ENCODE measurements at regions not wholly inside any gene's neighbourhood (a gene's known extent, or its start where the extent isn't known, plus 50 kb on each side); places are given as distances from the start of the nearest gene placed in this dataset.

DNA sequence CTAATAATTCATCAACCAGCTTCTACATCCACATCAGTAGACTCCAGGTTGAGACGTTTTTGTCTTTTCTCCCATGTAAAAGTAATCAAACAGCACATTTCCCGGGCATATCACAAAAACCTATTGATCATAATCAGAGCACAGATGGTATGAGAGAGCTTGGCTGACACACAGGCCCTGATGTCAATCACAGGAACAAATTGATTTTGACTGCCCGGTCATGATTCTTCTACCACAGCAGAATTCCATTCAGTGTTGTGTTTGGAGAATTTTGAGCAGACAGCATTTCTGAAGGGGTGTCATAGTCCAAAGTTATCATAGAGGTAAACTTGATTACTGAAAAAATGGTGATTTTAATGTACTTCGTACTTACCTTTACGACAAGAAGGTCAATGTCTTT, 351.1 kb downstream of the ZSWIM6 start:
- no peak for DNase-seq (ENCODE audit: low read depth in 2 of 2, low spot score in 1 of 2)

GRCh38 chr5:61683926-61684325, 351.9 kb downstream of the ZSWIM6 start:
- DNase-seq (ENCODE audit: low read depth in 2 of 2, low spot score in 1 of 2): no peak

DNA sequence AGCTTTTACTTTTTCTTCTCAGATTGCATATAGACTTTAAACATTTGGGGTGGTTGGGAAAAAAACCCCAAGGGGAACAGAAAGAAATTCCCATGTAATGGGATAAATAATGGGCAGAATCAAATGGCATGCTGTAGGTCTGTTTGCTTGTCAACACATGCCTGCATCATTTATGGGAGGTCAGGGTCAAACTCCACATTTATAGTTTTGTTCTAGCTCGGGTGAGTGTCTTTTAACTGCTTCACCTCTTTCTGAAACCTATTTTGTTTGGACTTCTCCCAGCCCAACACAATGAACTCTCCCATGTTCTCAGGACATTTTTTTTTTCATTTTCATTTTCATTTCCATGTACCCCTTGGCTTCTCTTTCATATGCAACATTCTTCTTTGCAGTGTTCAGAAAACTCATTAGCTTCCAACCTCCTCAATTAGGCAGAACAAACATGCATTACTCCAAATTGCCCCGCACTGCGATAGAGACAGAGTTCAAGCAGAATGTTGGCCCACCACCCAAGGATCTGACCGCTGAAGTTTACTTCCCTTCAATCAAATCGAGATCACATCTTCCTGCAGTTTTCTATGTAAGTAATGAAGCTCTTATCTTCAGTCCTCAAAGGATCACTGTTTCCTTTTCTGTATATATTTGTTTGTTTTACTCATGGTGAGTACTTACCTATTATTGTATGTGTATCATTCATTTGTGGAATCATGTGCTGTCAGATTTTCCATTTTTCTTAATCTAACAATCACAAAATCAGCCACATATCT, 354.6 kb downstream of the ZSWIM6 start:
- no peak for DNase-seq (ENCODE audit: low read depth in 2 of 2, low spot score in 1 of 2)

- DNase-seq (ENCODE audit: low read depth in 2 of 2, low spot score in 1 of 2): no peak
These were observed 355.3 kb downstream of the ZSWIM6 start for GRCh38 chr5:61687371-61687770.

- no peak for DNase-seq (ENCODE audit: low read depth in 2 of 2, low spot score in 1 of 2)
These were observed 357.2 kb downstream of the ZSWIM6 start for GRCh38 chr5:61689153-61689846.

GRCh38 chr5:61697809-61698558, 365.9 kb downstream of the ZSWIM6 start:
- no peak for DNase-seq (ENCODE audit: low read depth in 2 of 2, low spot score in 1 of 2)

GRCh38 chr5:61701877-61702602, 370.0 kb downstream of the ZSWIM6 start:
- DNase-seq (ENCODE audit: low read depth in 2 of 2, low spot score in 1 of 2): no peak

DNA sequence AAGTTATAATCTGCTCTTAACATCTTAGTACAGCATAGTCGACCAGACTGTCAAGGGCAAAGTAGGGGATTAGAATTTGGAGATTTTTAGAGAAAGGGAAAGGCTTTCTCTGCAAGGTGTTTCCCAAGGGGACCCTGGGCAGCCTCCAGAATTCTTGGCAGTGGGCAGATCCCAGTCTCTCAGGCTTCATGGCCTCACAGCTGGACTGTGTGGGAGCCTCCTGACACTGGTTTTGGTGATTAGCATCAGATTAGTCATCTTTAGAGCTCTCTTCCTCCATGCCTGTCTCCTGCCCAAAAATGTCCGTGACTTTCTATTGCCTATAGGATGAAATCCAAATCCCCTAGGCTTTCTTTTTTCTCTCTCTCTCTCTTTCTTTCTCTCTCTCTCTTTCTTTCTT, 370.7 kb downstream of the ZSWIM6 start:
- no peak for DNase-seq (ENCODE audit: low read depth in 2 of 2, low spot score in 1 of 2)

DNA sequence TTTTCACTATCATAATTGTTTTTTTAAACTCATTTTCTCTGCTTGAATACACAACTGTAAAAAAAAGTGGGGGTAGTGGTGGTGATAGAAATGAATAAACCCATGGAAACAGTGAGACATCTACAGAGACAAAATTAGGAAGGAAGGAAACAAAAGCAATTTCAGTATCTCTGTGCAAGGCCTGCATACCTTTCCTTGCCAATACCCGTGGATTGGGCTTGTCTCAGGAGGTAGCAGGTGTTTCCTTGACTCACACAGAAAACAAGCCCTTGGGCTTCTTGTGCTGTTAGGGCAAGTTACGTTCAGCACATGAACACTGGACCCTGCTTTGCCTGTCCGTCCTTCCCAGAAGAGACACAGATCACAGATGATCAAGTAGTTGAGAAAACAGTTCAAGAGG, 372.2 kb downstream of the ZSWIM6 start:
- no peak for DNase-seq (ENCODE audit: low read depth in 2 of 2, low spot score in 1 of 2)

GRCh38 chr5:61706751-61707150, 374.7 kb downstream of the ZSWIM6 start:
- no peak for DNase-seq (ENCODE audit: low read depth in 2 of 2, low spot score in 1 of 2)

DNA sequence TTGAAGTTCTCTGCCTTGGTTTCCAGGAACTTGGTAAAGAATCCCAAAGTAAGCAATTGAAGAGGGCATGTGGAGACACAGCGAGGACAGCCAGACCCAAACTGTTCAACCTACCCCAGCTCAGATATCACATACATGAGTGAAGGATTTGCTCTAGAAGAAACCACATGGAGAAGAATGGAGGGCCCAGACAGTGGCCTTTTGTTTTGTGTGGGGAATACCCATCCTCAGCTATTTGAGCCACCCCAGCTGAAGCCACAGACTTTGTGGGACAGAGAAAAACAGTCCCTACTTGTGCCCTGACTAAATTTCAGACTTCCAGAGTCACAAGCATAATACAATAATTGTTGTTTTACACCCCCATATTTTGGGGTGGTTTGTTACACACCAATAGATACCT, 387.1 kb downstream of the ZSWIM6 start:
- DNase-seq (ENCODE audit: low read depth in 2 of 2, low spot score in 1 of 2): no peak

- no peak for DNase-seq (ENCODE audit: low read depth in 2 of 2, low spot score in 1 of 2)
These were observed 388.8 kb downstream of the ZSWIM6 start for GRCh38 chr5:61720829-61721228.

DNA sequence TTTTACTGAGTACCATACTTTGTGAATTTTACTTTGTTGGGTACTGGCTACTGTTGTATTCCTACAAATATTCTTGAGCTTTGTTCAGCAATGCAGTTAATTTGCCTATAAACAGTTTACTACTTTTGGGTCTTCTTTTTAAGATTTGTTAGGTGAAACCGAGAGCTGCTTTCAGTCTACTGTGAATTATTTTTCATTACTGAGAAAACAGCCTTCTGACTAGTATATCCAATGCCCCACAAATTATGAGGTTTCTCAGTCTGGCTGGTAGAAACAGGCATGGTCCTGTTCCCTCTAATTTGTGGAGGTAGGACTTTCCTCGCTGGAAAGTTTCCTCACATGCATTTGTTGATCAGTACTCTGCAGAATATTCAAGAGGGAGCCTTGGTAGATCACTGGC, 392.0 kb downstream of the ZSWIM6 start:
- DNase-seq (ENCODE audit: low read depth in 2 of 2, low spot score in 1 of 2): no peak

GRCh38 chr5:61728287-61728686, 396.2 kb downstream of the ZSWIM6 start:
- no peak for DNase-seq (ENCODE audit: low read depth in 2 of 2, low spot score in 1 of 2)

- DNase-seq (ENCODE audit: low read depth in 2 of 2, low spot score in 1 of 2): no peak
These were observed 398.8 kb downstream of the ZSWIM6 start for GRCh38 chr5:61730866-61731265.

DNA sequence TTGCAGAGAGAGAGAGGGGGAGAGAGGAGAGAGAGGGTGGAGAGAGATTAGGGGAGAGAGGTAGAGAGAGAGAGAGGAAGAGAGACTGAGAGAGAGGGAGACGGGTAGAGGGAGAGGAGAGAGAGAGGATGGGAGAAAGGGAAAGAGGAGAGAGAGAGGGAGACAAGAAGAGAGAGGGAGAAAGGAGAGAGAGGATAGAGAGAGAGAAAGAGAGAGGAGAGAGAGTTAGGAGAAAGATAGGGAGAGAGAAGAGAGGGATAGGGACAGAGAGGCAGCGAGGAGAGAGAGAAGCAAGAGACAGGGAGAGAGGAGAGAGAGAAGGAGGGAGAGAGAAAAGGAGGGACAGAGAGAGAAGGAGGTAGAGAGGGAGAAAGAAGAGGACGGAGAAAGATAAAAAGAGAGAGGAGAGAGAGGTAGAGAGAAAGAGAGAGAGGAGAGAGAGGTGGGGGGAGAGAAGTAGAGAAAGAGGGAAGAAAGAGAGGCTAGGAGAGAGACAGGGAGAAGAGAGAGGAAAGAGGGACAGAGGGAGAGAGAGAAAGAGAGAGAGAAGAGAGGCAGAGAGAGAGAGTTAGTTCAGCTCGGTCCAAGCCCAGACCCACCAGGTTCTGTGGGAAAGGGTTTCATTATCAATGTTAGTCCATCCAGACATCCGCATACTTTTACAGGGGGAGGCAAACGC, 399.3 kb downstream of the ZSWIM6 start:
- DNase-seq (ENCODE audit: low read depth in 2 of 2, low spot score in 1 of 2): no peak

- no peak for DNase-seq (ENCODE audit: low read depth in 2 of 2, low spot score in 1 of 2)
These were observed 399.9 kb downstream of the ZSWIM6 start for GRCh38 chr5:61731946-61732314.

DNA sequence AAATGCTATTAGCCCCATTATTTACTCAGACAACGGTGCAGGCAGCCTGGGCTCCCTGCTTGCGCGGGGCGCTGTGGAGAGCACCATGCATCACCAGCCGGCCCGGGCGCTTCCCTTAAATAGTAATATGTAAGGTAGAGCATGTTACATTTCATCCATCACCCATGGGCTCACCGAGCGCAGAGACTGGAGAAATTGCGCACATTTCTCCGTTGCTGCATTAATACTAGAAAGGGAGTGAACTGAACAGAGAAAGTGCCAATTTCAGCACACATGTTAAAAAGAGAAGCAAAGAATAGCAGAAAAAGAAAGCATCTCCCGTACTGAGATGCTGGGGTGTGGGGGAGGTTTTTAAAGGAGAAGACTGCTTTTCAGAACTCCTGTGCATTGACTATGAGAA, 400.3 kb downstream of the ZSWIM6 start:
- no peak for DNase-seq (ENCODE audit: low read depth in 2 of 2, low spot score in 1 of 2)

DNA sequence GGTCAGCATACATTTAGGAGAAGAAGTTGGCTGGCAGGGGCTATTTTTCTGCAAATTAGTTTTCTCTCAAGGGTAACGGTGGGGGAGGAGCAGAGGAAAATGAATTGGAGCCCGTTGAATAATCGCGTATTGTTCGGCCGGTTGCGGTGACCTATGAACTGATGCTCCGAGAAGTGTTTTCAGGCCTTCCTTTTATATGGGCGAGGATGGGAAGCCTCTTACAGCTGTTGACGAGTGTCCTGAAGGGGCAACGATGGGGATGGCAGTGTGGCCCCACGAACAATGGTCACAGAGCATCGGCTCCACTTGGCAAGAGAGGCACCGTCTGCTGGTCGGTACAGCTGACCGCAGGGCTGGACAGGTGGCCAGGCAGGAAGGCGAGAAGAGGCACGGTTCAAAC, 400.7 kb downstream of the ZSWIM6 start:
- DNase-seq (ENCODE audit: low read depth in 2 of 2, low spot score in 1 of 2): no peak

DNA sequence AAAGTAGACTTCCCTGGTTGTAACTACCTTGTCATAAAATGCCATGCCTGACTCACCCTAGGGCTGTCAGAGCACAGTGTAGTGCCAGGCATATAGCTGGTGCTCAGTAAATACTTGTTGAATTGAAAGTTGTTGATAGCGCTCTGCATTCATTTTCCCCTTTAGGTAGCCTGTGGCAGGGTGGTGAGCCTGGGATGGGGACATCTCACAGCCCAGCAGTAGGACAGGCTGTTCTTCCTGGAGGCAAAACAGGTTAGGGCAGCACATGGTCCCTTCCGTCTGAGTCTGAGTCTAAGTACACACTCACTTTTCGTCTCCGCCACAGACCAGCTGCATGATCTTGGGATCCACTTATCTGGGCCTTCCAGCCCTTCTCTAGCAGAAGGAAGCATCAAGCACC, 401.9 kb downstream of the ZSWIM6 start:
- DNase-seq (ENCODE audit: low read depth in 2 of 2, low spot score in 1 of 2): no peak

GRCh38 chr5:61734966-61735365, 402.9 kb downstream of the ZSWIM6 start:
- no peak for DNase-seq (ENCODE audit: low read depth in 2 of 2, low spot score in 1 of 2)
